ENCODE measurements at regions not wholly inside any gene's neighbourhood (a gene's known extent, or its start where the extent isn't known, plus 50 kb on each side); places are given as distances from the start of the nearest gene placed in this dataset.

DNA sequence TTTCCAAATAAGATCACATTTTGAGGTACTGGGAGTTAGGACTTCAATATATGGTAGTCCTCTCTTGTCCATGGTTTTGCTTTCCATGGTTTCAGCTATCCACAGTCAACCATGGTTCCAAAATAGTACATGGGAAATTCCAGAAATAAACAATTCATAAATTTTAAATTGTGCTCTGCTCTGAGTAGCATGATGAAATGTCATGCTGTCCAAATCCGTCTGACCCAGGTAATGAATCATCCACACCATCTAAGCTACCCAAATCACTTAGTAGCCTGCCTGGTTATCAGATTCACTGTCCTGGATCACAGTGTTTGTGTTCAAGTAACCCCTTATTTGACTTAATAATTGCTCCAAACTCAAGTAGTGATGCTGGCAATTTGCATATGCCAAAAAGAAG is 197.9 kb downstream of the TMTC3 start:
- in situ Hi-C loops (cut with HindIII; ENCODE audit: extremely low pct_ligation_motif_present, low pct_unique_long_range_greater_than_20kb), result no loop called here
- BruUV-seq (replicated peaks), result no TSS peak
- Histone ChIP-seq H4K20me1 (ENCODE audit: insufficient read depth, low read length) (no peaks in the 10 kb centered on the region), H3K79me2 (ENCODE audit: insufficient read depth, low read length) (no peaks in the 10 kb centered on the region), H3K27me3 (ENCODE audit: control insufficient read depth in 1 of 2, insufficient read depth in 2 of 2, low read length in 2 of 2) (no peaks in the 10 kb centered on the region), H3K36me3 (replicated peaks in 1 of 2; ENCODE audit: control insufficient read depth in 1 of 2, insufficient read depth in 2 of 2, low read length in 2 of 2) (no peaks in the 10 kb centered on the region), H2AFZ (ENCODE audit: low read length) (no peak overlapping the region), H3K4me1 (ENCODE audit: insufficient read depth, low read length) (no peaks in the 10 kb centered on the region), H3K9me3 (ENCODE audit: low read length) (no peaks in the 10 kb centered on the region), H3K4me2 (ENCODE audit: low read depth, low read length) (no peak overlapping the region), H3K4me3 (replicated peaks in 1 of 3; ENCODE audit: insufficient read depth in 1 of 3, low read depth in 2 of 3, low read length in 3 of 3) (no peak overlapping the region), H3K9ac (ENCODE audit: insufficient read depth, low read depth, low read length) (no peak overlapping the region), H3K27ac (ENCODE audit: extremely low read length, insufficient read depth, low read length) (no peak overlapping the region)
- intact Hi-C loops (cut with micrococcal nuclease; ENCODE audit: unreplicated experiment), result no loop called here
- no peak for DNase-seq (ENCODE audit: low spot score)
- CTCF ChIA-PET (ENCODE audit: low intra/inter-chr PET ratio, low total read pairs), result no interaction called here
- no peak for FAIRE-seq
- POLR2A ChIA-PET, result no interaction called here
- 0% methylated on average over 1 of the region's 1 CpG for WGBS (ENCODE audit: low lambda C conversion rate)
- TF ChIP-seq SYNCRIP (IDR thresholded peaks at IDR 0.05; ENCODE audit: insufficient read depth, low read depth, low read length), result no peak
- TF ChIP-seq, protein P1, sequence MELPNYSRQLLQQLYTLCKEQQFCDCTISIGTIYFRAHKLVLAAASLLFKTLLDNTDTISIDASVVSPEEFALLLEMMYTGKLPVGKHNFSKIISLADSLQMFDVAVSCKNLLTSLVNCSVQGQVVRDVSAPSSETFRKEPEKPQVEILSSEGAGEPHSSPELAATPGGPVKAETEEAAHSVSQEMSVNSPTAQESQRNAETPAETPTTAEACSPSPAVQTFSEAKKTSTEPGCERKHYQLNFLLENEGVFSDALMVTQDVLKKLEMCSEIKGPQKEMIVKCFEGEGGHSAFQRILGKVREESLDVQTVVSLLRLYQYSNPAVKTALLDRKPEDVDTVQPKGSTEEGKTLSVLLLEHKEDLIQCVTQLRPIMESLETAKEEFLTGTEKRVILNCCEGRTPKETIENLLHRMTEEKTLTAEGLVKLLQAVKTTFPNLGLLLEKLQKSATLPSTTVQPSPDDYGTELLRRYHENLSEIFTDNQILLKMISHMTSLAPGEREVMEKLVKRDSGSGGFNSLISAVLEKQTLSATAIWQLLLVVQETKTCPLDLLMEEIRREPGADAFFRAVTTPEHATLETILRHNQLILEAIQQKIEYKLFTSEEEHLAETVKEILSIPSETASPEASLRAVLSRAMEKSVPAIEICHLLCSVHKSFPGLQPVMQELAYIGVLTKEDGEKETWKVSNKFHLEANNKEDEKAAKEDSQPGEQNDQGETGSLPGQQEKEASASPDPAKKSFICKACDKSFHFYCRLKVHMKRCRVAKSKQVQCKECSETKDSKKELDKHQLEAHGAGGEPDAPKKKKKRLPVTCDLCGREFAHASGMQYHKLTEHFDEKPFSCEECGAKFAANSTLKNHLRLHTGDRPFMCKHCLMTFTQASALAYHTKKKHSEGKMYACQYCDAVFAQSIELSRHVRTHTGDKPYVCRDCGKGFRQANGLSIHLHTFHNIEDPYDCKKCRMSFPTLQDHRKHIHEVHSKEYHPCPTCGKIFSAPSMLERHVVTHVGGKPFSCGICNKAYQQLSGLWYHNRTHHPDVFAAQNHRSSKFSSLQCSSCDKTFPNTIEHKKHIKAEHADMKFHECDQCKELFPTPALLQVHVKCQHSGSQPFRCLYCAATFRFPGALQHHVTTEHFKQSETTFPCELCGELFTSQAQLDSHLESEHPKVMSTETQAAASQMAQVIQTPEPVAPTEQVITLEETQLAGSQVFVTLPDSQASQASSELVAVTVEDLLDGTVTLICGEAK (IDR thresholded peaks at IDR 0.05), result no peak
- TF ChIP-seq, protein P1 (CRISPR knock-in tag; IDR thresholded peaks at IDR 0.05), result no peak
- TF ChIP-seq CHD2 (IDR thresholded peaks at IDR 0.05; ENCODE audit: low read depth, low read length), result no peak
- no peak for TF ChIP-seq ZSCAN29 (CRISPR knock-in tag; conservative IDR thresholded peaks at IDR 0.05)
- TF ChIP-seq ZNF841 (CRISPR knock-in tag; IDR thresholded peaks at IDR 0.05; ENCODE audit: borderline replicate concordance), result no peak
- TF ChIP-seq, protein P2, sequence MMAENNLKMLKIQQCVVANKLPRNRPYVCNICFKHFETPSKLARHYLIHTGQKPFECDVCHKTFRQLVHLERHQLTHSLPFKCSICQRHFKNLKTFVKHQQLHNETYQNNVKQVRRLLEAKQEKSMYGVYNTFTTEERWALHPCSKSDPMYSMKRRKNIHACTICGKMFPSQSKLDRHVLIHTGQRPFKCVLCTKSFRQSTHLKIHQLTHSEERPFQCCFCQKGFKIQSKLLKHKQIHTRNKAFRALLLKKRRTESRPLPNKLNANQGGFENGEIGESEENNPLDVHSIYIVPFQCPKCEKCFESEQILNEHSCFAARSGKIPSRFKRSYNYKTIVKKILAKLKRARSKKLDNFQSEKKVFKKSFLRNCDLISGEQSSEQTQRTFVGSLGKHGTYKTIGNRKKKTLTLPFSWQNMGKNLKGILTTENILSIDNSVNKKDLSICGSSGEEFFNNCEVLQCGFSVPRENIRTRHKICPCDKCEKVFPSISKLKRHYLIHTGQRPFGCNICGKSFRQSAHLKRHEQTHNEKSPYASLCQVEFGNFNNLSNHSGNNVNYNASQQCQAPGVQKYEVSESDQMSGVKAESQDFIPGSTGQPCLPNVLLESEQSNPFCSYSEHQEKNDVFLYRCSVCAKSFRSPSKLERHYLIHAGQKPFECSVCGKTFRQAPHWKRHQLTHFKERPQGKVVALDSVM (CRISPR knock-in tag; IDR thresholded peaks at IDR 0.05), result no peak
- ATAC-seq, result no peak
